GM12864 (cell line): ENCODE measurements at regions not wholly inside any gene's neighbourhood (a gene's known extent, or its start where the extent isn't known, plus 50 kb on each side); places are given as distances from the start of the nearest gene placed in this dataset.

ENCODE experiments used
- DNase-seq: peaks from one replicate; pipeline ENCODE4 v3.0.0-alpha.2; 2011; ENCODE audit warnings: low read depth
- H3K4me3 ChIP-seq: 2 replicates; pipeline ENCODE4 v1.5.1; 2011; ENCODE audit warnings: mild to moderate bottlenecking, low read depth, low read length, control low read depth
- CTCF ChIP-seq: IDR thresholded peaks from 2 replicates; pipeline ENCODE4 v1.5.1; 2011; ENCODE audit warnings: low read depth, mild to moderate bottlenecking, moderate library complexity, low read length, control low read depth, inconsistent platforms; ENCODE audit errors: missing control alignments

DNA sequence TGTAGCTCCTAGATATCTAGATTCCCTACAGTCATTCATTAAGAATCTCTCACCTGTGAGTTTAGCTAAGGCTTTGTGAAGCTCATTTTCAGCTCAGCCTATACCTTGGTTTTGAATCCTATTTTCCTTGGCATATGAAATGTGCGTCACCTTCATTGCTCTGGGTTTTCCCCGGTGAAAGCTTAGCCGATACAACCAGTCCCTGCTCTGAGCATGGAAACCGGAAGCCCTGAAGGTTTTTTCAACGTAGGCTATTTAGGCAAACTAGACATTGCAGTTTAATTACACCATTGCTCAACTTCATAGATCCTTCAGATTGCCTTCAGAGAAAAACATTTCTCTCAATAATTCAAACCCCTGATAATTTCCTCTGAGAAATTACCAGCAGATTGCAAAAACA lies 206.8 kb upstream of the TPRG1 start:
- no peak overlapping the region for H3K4me3 ChIP-seq
- no peak for DNase-seq
- no peak for TF ChIP-seq CTCF

DNA sequence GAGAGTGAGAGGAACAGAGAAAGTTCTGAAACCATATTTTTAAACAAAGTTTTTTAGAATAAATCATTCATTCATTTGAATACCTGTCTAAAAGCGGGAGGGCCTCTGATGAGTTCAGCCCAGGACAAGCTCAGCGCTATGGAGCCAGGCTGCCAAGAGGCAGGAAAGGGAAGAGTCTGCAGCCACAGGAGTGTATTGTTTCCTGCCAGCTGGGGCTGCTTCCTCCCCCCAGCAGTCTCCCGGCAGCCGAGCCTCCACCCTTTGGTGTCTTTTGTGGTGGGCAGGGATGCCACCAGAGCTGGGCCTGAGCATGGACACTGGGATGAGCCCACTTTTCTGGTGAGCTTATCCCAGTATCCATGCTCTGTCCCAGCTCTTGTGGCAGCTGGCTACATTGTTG lies 199.5 kb upstream of the TPRG1 start:
- TF ChIP-seq CTCF: no peak
- DNase-seq: no peak

GRCh38 chr3:188974856-188975599 lies 196.7 kb upstream of the TPRG1 start:
- H3K4me3 ChIP-seq: no peak overlapping the region
- no peak for DNase-seq

More for the DNA sequence above, 199.5 kb upstream of the TPRG1 start:
- H3K4me3 ChIP-seq: no peak overlapping the region

DNA sequence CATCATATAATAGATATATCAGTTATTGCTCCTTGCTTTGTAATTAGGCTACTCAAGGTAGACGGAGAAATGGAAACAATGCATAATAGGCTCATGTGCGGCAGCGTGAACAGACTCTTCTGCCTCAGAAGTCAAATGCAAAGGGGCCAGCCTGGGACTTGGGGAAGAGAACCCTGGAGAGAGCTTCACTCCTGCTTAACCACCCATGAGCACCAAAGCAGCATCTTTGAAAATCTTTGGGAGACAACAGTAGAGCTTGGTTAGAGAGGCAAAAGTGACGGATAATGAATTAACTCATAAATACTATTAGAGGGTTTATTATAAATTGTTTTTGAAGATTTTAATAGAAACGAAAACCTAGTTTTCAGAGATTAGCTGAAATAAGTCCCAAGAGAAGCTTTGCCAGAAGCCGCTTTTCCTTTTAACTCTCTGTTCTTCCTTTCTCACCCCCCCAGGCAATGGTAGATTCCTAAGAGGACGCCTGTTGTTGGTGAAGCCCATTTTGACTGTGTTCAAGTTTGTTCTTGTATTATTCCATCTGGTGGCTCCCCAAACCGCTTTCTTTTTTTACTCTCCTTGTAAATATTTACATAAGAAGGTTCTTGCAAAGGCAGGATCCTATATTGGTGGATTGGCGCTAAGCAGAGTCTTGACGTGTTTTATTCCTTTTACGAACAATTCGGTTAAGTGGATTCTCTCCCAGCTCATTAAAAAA lies 196.0 kb upstream of the TPRG1 start:
- H3K4me3 ChIP-seq: no peak overlapping the region

More at GRCh38 chr3:188974856-188975599, 196.7 kb upstream of the TPRG1 start:
- TF ChIP-seq CTCF: no peak

GRCh38 chr3:188976407-188976806 lies 195.4 kb upstream of the TPRG1 start:
- no peak for TF ChIP-seq CTCF
- no peak overlapping the region for H3K4me3 ChIP-seq
- no peak for DNase-seq

More for the DNA sequence above, 196.0 kb upstream of the TPRG1 start:
- DNase-seq: no peak
- no peak for TF ChIP-seq CTCF

- no peak for TF ChIP-seq CTCF
- H3K4me3 ChIP-seq: no peak overlapping the region
- no peak for DNase-seq
Measured at GRCh38 chr3:188978421-188979171, 193.2 kb upstream of the TPRG1 start.
